ENCODE measurements at regions not wholly inside any gene's neighbourhood (a gene's known extent, or its start where the extent isn't known, plus 50 kb on each side); places are given as distances from the start of the nearest gene placed in this dataset.
A peak's percentile ranks its signal among the peaks of the same experiment; 100 is the strongest.
"Not testable (repeated sequence)": the region's sequence is repeated elsewhere in the genome, so short reads cannot be mapped to it uniquely, and the experiment has no call there.

DNA sequence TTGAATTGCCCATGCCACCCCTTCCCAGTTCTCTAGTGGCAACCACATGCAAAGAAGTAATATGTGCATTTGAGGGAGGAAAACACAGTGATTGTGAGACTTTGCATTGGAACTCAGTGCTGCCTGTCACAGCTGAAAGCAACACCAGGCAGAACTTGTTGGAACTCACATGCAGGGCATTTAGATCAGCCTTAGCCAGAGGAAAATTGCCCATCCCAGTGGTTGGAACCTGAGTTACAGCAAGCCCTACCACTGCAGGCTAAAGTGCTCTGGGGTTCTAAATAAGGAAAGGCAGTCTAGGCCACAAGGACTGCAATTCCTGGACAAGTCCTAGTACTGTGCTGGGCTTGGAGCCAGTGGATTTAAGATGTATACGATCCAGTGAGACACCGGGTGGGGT, 245.3 kb upstream of the UFL1 start:
- DNase-seq: no peak

DNA sequence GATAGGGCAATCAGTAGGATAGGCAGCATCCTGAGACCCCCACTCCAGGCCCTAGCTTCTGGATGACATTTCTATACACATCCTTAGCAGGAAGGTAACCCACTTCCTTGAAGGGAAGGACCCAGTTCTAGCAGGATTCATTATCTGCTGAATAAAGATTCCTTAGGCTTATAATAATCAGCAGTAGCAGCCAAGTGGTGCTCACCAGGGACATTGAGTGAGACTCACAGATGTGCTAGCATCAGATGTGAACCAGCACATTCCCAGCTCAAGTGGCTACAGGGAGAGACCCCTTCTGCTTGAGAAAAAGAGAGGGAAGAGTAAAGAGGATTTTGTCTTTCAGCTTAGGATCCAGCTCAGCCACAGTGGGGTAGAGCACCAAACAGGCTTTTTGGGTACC, 244.8 kb upstream of the UFL1 start:
- no peak for DNase-seq

DNA sequence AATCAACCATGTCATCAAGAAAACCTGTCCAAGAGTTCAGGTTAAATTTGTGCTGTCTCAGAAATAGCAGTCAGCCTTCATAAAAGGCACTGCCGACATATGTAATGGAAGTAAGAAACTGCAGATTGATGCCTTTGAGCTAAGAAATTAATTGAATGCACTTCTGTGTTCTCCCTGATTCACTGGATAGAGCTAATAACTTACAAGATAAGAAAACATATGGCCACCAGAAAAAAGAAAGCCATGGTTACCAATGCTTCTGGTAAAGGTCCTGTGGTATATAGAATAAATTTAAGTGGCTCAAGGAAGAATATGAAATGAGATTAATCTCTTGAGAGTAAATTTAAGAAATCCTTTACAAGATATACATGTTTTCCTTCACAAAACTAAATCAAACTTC, 242.5 kb upstream of the UFL1 start:
- no peak for DNase-seq

DNA sequence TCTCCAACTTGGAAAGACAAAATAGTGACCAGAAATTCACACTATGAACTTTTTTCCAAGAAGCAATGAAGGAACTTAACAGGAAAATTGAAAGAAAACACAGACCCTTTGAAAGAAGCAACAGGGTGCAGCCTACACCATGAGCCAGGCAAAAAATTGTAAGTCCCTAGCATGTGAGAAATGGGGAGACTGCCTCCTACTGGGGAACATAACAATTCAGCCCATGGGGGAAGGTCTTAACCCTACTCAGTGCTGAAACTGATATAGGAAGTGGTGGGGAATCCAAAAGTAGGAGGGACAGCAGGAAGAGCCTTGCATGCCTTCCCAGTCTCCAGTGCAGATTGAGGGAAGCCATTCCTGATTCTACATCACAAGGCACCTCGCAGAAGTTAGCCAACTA, 235.1 kb upstream of the UFL1 start:
- DNase-seq: no peak

DNA sequence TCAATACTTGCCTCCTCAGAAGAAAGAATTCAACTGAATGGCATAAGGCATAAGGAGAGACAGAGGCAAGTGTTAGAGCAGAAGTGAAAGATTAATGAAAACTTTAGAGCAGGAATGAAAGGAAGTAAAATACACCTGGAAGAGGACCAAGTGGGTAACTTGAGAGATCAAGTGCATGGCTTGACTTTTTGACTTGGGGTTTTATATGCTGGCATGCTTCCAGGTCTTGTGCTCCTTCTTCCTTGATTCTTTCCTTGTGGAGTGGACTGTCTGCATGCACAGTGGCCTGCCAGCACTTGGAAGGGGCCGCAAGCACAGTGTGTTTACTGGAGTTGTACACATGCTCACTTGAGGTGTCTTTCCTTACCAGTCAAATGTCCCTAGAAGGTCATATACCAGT, 222.1 kb upstream of the UFL1 start:
- no peak for DNase-seq

DNA sequence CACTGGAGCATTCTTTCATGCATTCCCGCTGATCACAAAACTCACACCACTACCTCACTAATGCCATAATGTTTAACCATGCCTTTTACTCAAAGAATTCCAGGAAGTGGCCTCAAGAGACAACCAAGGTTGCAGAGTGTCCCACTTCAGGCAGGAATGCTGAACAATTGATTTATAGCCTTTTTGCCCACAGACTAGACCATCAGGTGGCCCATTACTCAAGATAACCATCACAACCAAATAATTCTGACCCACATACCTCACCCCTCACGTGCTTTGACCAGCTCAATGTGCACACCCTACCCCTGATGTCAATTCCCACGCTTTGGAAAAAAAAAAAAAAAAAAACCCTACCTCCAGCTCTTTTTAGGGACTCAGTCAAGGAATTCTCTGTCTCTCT, 220.6 kb upstream of the UFL1 start:
- DNase-seq: no peak

DNA sequence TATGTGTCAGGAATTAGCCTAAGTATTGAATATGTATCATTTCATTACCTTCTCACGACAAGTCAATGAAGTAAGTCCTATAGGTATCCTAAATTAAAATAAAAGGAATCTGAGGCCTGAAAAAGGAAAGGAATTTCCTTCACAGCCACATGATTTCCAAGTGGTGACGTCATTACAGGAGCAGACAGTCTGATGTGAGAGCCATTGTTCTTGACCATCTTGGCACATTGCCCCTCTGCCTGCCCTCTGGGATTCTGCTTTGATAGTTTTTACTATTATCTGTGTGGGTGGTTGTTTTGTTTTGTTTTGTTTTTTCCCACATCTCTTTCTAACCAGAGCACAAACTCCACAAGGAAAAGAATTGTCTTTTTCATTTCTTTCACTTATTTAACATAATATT, 219.8 kb upstream of the UFL1 start:
- DNase-seq: no peak

DNA sequence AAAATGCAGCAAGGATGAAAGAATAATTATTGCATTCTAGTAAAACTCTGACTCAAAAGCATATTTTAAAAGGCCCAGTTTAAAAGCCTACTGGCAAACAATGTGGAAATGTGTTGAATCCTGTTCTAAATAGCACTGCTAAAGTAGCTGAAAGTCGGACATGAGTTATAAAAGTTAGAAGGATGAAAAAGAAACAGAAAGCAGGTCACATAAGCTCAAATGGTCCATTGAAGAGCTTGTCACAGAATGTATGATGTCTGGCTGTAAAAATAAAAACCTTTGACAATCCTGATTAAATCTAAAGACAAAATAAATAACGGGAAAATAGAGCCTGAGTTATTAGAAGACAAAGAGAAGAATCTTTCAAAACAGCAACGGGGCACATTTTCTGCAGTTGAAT, 218.6 kb upstream of the UFL1 start:
- DNase-seq: no peak

DNA sequence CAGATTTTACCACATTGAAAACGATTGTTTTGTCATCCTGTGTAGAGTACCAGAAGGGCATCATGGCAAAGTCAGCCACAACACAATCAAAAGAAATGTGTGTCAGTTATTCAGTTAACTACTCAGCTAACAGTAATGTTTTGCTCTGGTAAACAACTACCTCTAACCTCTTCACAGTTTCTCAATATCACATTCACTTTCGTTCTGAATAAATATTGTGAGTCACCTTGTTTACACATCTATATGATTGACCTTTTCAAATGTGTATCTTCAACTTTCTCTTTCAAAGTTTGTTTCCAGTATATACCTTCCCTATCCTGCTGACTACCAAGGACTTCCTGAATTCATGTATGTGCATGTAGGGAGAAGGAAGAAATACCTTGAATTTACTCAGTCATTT, 216.6 kb upstream of the UFL1 start:
- DNase-seq: no peak

DNA sequence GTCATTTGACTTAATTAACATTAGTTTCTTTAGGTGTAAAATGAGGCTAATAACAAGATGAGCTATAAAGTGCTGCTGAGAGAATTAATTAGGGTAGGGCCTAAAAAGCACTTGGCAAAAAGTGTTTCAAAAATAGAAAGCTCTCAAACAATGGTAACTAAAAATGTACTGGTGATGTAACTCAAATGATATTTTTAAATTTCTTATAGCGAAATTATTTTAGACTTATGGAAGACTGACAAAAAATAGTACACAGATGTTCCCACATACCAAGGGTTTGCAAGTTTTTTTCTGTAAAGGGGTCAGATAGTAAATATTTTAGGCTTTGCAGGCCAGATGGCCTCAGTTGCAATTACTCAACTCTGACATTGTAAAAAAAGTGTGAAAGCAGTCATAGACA, 190.7 kb upstream of the UFL1 start:
- DNase-seq: no peak

DNA sequence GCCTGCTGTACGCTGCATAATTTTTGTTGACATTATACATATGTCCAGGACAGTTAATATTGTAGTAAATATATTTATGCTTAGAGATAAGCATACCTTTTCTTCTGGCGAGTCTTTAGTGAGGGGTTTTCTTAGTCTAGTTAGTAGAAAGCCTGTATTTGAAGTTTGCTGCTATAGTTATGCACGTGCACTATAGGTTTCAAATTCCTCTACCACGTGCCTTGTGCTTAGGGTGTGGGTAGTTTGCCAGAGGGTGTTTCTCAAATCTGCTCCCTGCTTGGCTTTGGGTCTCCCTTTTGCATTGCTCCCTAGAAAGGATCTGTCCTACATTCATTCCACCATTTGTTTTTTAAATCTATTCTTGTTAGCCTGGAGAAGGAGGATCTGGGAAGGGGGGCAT, 181.4 kb upstream of the UFL1 start:
- DNase-seq: no peak

DNA sequence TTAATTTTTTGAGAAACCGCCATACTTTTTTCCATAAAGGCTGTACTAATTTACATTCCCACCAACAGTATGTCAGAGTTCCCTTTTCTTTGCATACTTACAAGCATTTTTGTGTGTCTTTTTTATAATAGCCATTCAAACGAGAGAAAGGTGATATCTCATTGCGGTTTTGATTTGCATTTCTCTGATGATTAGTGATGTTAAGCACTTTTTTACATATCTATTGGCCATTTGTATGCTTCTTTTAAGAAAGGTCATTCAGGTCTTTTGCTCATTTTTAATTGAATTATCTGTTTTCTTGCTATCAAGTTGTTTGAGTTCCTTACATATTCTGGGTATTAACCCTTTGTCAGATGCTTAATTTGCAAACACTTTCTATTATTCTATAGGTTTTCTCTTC, 176.1 kb upstream of the UFL1 start:
- no peak for DNase-seq

DNA sequence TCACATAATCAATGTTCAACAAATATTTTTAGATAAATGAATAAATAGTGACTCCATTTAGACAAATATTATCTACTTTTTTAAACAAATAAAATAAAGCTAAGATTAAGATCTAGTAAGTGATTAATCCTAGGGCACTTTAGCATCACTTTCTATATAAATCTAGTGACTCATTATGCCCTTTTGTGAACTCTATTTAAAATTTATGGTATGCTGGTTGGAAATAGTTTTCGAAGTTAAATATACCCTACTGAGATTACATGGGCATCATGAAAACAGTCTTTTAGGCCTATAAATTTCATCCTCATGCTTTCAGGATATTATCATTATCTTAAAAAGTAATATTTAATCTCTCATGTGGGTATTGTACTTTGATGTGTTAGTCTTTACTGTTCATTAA, 140.4 kb upstream of the UFL1 start:
- no peak for DNase-seq

DNA sequence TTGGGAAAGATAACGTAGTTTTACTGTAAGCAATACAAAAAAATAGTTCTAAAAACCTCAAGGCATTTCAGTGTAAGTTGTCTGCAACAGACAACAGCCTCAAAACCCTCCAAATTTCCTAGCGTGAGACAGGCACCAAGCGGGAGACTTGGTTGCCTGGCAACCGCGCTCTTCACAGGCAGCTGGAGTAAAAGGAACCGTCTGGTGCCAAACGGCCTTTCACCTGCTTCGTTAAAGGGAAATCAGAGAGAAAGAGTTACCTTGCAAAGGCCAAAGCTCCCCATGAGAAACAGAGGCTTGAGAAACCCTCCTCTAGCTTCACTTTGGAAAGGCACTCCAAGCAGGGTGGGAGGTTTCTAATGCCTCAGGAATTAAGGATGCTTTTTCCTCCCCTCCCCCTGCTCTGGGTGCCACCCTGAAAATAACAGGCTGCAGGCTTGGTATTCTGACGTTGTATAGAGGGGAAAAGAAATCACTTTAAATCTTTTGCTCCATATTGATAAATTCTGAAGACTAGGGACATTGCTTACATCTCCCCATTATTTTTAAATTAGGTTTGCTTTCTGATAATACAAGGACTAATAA, 129.7 kb upstream of the UFL1 start:
- DNase-seq: peak; percentile 66

DNA sequence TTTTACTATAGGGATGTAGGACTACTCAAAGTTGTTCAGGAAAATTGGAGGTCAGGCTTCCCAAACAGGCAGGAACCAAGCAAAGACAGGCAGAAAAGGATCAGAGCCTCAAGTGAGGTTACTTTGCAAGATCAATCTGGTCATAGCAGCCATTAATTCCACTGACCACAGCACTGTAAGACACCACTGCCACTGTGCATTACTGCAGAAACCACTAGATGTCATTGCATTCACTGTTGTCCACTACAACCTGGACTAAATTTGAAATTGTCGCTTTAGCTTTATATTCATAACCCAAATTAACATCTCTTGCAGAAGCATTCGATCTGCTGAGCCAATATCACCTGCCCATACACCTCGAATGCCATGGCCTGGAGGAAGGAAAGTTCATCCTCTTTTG, 126.9 kb upstream of the UFL1 start:
- no peak for DNase-seq

DNA sequence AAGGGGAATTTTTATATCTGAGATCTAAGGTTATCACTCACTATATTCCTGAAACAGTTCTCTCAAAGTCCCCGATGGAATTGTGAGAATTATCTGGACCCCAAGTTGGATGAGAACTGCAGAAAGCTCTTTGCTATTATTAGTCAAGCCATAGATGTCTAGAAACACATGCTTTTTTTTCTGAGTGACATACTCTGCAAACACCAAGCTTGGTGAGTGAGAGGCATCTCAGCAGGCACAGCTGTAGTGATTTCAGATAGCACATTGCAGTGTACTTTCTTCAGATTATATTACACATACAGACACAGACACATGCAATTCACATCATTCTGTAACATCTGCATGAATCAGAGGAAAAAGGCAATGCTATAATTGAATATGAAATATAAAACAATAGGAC, 111.1 kb upstream of the UFL1 start:
- no peak for DNase-seq

DNA sequence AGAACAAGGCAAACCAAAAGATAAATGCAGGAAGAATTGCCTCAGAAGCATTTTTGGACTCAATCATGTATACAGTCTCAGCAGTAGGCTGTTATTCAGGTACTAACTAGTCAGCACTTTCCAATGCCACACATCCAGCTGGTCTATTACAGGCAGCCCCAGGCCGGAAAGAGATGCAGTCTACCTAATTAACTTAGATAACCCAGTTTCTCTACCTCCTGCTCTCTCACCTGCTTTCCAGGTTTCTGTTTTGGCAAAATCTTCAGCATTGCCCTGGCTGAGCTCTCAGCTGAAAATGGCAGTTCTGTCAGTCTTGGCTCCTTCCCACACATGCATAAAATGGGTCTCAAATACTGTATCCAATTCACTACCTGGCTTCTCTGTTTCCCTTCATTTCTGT, 101.3 kb upstream of the UFL1 start:
- DNase-seq: peak; percentile 0

DNA sequence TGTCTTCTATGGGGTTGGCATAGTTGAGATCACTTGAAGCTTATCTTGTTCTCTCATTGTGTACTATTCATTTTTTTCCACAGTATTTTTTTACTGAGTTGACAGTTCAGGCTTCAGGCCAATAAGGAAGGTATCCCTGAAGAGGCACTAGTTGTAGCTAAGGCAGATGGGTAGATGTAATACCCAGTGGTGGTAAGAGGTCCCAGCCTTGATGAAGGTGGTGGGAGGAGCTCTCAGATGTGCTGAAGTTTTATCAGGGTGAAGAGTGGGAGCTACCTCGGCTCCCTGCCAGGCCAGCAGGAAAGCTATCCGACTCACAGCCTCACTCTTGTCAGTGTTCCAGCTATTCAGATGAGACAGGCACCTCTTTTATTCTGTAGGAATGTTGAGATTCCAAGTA, 87.7 kb upstream of the UFL1 start:
- DNase-seq: no peak

DNA sequence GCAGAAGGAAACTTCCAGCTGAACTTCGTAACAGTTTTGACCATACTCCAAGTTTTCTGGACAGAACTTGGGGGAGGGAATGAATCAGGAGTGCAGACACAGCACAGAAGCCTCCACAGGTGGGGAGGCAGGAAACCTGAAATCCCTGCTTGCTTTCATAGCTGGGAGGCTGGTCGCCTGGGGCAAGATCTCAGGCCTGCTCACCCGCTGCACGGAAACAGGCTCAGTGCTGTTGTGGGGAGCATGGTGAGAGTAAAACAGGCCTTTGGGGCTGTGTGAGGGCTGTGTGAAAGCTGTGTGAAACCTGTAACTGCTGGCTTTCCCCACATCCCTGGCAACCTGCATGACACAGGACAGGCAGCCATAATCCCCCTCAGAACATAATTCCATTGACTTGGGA, 85.2 kb upstream of the UFL1 start:
- DNase-seq: no peak

DNA sequence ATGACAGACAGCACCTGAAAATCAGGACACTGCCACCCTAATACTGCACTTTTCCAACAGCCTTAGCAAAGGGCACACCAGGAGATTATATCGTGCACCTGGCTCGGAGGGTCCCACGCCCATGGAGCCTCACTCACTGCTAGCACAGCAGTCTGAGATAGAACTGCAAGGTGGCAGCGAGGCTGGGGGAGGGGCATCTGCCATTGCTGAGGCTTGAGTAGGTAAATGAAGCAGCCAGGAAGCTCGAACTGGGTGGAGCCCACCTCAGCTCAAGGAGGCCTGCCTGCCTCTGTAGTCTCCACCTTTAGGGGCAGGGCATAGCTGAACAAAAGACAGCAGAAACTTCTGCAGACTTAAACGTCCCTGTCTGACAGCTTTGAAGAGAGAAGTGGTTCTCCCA, 84.4 kb upstream of the UFL1 start:
- DNase-seq: not testable (repeated sequence)

DNA sequence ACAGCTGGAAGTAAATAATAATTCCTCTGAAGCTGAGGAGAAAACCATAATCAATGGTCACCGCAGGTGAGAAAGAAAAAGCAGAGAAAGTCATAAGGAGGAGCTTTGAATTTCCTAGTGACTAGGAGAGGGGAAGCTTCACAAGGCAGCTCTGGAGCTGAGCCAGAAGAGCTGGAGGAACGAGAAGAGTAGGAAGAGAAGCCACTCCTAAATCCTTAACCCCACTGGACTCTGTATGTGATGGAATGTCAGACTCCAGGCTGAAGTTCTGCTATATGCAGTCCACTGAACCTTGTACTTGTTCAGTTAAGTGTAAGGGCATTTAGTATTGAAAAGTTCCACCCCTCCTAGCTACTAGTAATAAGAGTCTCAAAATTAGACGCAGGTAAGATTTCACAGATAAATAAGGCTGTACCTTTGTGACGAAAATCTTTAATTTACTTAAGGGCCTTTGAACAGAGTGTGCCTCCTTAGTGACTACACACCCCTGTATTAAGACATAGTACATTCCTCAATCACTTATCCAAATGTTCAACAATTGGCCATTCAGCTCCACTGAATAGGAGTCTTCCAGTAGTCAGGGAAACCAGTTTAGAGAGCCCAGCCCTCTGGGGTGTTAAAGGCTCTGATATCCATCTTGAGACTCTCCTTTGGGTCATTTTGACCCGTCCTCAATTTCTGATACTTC, 71.4 kb upstream of the UFL1 start:
- DNase-seq: no peak

DNA sequence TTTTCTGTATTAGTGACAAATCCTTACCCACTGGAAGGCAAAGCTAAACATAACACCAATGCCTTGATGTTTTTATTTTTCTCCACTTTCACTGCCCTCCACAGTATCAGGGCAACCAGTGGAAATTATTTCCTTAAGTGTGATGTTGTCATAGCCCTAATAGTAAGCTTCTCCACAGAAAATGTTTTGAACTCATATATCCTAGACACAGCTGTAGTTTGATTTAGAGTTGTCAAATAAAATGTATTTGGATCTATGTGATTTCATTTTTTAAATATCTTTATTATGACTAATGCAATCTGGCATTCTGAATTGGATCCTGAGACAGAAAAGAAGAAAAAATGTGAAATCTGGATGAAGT, 70.9 kb upstream of the UFL1 start:
- no peak for DNase-seq

DNA sequence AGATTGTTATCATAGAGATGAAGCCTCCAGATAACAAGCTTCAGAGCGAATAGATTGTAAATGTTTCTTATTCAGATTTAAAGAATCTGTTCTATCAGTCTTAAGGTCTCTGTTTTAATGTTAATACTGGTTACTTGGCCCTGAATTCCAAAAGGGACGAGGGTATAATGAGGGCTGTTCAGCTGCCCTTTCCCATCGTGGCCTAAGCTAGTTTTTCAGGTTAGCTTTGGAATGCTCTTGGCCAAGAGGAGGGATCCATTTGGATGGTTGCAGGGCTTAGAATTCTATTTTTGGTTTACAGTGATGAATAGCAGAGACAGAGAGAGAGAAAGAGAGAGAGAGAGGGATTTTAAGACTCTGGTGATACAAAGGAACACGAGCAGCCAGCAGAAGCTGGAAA, 62.8 kb upstream of the UFL1 start:
- no peak for DNase-seq

DNA sequence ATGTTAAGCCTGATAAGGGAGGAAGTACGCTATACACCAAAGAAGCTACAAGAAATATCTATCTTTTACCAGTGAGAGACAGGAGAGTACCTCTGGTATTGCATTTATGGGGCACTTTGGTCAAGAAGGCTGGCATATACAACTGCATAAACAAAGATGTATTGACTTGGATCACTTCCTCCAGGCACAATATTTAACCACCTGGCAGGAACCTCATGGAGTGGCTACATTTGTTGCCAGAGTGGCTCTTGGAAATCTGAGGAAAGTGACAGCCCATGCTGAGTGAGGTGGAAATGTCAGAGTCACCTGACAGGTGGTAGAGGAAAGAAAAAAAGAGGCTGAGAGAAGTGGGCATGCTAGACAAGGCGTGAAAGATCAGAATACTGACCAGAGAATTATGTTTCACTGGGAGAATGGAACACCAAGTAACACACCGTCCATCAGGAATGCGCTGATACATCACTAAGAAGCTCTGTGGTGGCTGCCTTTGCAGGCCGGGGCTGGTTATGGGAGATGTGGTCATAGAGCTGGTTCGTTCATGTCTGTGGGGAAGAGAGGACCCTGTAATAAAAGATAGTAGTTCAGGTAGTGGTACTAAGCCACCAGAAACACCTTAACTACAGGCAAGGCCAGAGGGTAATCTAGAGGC, 61.4 kb upstream of the UFL1 start:
- peak; percentile 62 for DNase-seq

DNA sequence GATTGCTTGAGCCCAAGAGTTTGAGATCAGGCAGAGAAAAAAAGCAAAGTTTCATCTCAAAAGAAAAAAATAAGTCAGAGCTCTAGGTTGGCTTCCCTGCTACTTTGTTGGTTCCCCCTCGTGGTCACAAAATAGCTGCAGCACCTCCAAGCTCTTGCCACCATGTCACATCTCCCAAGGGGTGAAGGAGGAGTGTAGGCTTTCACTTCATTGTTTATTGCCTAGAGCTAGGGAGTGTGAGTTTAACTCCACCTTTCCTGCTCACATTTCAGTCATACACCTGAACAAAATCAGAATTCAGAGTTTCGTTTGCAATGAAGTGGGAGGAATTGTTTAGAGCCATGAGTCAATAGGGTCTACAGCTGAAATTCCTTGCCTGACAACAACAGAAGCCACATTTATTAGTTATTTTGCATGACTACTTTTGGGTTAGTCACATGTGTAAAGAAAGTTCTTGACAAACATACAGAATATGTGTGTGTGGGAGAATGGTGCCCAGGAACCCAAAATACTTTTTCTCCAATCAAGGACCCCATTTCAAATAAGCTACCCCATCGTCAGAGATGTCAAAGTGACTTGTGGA, 56.2 kb upstream of the UFL1 start:
- DNase-seq: no peak

All from NCI-H510A (cell line).